LNCAP (cell line): ENCODE measurements at regions not wholly inside any gene's neighbourhood (a gene's known extent, or its start where the extent isn't known, plus 50 kb on each side); places are given as distances from the start of the nearest gene placed in this dataset.

Experiments used
- TF ChIP-seq, protein P1 (sequence below): fragments of 450-650 bp; IDR thresholded peaks from 2 replicates; pipeline ENCODE4 v1.5.1; 2017; ENCODE audit warnings: mild to moderate bottlenecking

DNA sequence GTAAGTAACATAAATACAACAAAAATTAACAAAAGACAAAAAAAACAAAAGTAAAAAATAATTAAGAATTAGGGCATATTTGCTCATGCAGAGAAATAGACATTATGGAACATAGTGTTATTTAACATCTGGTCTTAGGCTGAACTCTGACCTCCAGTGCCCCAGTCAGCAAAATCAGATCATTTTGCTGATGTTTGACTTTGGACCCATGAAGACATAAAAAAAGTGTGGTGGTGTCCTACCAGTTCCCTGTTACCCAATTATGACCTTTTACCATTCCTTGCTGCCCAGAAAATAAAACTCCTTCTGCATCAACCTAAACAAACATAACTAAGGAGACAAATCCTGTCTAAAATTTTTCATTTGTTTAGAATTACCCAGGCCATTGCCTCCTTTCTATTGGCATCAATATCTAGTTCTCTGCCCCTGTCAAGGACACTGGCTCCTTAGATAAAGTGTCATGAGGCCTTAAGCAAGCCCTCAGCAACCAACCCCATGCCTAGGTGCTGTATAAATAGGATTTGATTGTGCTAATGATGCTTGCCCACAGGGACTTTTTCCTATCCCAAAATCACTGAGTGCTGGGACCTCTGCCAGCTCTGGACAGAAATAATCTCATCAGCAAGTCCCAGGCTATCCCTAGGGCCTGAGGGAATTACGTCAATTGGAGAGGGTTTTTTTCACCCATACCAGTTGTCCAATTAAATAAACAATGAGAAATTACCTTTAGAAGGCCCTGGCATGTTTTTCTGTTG is 334.5 kb upstream of the UMPS start:
- TF ChIP-seq, protein P1, sequence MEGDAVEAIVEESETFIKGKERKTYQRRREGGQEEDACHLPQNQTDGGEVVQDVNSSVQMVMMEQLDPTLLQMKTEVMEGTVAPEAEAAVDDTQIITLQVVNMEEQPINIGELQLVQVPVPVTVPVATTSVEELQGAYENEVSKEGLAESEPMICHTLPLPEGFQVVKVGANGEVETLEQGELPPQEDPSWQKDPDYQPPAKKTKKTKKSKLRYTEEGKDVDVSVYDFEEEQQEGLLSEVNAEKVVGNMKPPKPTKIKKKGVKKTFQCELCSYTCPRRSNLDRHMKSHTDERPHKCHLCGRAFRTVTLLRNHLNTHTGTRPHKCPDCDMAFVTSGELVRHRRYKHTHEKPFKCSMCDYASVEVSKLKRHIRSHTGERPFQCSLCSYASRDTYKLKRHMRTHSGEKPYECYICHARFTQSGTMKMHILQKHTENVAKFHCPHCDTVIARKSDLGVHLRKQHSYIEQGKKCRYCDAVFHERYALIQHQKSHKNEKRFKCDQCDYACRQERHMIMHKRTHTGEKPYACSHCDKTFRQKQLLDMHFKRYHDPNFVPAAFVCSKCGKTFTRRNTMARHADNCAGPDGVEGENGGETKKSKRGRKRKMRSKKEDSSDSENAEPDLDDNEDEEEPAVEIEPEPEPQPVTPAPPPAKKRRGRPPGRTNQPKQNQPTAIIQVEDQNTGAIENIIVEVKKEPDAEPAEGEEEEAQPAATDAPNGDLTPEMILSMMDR, result no peak

DNA sequence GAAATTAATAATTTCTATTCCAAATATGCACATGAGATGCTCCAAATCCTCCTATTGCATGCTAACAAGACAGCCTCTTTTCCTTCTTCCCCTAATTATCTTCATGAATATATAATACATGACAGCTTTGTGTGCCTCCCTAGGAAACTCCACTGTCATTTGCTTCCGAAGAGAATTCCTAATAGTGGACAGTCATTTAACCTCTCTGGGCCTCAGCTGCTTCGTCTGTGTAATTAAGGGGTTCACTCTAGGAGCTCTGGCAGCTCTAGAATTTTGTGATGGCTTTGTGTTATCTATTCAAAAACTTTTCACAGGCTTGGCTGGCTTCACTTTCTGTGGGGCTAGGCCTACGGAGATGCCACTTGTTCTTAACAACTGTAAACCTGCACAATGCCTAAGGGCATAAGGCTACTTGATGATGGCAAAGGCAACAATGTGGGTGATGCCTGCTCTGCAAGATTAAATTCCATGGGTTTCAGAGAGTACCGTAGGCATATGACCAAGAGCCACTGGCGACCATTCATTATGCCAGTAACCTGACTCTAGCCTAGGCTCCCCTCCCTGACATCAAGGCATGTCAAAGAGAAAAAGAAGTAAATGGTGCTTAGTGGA is 333.8 kb upstream of the UMPS start:
- TF ChIP-seq, protein P1, result no peak

DNA sequence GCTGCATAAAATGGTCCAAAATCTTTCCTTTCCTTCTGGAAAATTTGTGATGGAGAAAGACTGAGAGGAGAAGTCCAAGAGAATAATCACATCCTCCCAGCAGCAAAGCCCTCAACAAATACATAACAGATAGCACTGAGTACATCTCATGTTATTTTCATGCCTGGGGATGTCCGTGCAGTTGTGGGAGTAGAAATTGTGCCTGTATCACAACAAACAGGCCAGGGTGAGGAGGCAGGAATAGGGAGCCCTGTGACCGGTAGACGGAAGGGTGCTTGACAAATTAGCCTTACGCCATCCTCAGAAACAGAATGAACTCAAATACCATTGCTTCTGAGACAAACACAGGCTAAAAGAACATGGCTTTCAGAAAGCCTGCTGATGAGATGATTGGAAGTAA is 333.2 kb upstream of the UMPS start:
- TF ChIP-seq, protein P1, result no peak

DNA sequence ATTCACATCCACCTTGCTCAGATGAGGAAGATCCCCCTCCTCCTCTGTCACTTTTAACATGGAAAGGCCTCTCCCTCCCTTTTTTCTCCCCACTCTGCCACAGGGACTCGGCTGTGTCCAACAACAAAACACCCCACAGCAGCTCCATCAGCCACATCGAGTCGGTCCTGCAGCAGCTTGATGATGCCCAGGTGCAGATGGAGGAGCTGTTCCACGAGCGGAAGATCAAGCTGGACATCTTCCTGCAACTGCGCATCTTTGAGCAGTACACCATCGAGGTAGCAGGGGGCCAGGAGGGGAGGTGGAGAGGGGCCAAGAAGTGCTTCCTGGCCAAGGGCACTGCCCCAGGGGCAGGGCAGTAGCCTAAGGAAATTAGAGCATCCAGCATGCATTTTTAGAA is 331.7 kb upstream of the UMPS start:
- TF ChIP-seq, protein P1, result no peak

DNA sequence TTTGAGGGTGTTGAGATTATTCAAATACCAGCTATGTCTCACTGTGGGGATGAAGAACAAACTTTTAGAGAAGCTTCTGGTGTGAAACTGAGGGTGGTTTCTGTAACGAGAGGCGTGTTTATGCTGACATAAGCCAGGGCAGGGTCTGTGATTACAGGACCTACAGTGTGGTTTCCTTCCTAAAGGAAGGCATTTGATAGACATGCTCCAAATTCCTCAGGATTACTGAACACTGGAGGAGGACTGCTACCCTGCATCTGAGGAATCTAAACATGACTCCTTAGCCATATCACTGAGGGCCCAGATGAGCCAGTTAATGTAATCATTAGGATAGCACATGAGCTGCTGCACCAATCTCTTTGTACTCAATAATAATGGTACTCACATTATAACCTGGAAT is 328.4 kb upstream of the UMPS start:
- TF ChIP-seq, protein P1, result no peak

DNA sequence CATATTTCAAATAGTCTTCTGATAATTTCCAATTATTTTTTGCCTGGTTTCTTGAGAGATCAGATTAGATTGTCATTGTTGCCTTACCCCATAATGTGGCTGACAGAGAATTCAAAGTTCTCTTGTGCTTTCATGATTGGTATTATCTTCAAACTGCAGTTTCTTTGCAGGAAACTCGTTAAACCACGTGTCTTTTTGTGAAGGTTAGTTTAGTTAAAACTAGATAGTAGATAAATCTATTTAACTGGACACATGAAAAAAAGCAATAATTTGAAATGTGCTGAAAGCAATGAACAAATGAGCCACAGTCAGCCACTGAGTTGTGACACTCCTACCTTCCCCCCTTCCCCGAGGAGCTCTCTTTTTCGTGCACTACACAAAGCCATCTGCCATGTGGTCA is 327.5 kb upstream of the UMPS start:
- TF ChIP-seq, protein P1, result no peak

DNA sequence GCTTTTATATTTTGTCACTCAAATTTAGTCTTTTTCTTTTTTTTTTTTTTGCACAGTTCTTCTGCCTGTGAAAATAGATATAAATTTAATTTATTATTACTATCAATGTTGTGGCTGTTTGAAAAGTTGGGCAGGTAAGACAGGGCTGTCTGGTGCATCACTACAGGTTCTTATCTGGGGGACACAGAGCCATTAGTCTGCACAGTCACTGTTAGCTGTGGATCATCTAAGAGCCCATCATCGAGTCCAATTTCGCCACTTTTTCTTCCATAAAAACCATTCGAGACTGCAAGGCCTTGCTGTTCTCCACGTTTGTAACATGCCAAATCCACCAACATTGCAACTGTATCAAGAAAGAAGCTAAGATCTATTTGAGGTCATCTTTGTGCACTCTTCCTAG is 325.6 kb upstream of the UMPS start:
- TF ChIP-seq, protein P1, result no peak
